HCT116 (cell line): ENCODE measurements at regions not wholly inside any gene's neighbourhood (a gene's known extent, or its start where the extent isn't known, plus 50 kb on each side); places are given as distances from the start of the nearest gene placed in this dataset.

Experiments used
- ATAC-seq: fragments of 200-7000 bp; cut with Tn5 transposase; 2 replicates; pipeline ENCODE4 v1.9.1; 2020; ENCODE audit warnings: mild to moderate bottlenecking, moderate library complexity
- BruUV-seq: library from RNA; stranded (reverse); fragments of 400-500 nt; replicated peaks from 2 replicates; lab custom pipeline; 2021; lab: Mats Ljungman, UMichigan
- CTCF ChIA-PET: fragments of 300-600 bp; sonication (Branson Sonifier 250); formaldehyde crosslinking; loops from one replicate; lab custom pipeline; 2021; ENCODE audit warnings: antibody characterized with exemption; lab: Charles Lee
- POLR2A ChIA-PET: fragments of 300-600, 350-600 bp; sonication (Branson Sonifier 250); formaldehyde crosslinking; loops from one replicate; lab custom pipeline; 2021; ENCODE audit warnings: antibody characterized with exemption; lab: Charles Lee
- RAD21 ChIA-PET, 2 experiments: fragments of 300-600 bp; sonication (Branson Sonifier 250); formaldehyde crosslinking; loops; one replicate each; lab custom pipeline; 2023; ENCODE audit warnings: low total read pairs in 2 of 2; ENCODE audit not compliant: uncharacterized antibody in 2 of 2, unreplicated experiment in 2 of 2, low non-redundant PET in 1 of 2; lab: Charles Lee
- DNase-seq: peaks from one replicate; pipeline ENCODE4 v3.0.0-alpha.2; 2010; ENCODE audit warnings: low read depth, low spot score
- H2AFZ ChIP-seq: fragments of 200-600 bp; shearing (Covaris generic), sonication (generic); 2 replicates; pipeline ENCODE4 v1.6.1; 2017; ENCODE audit warnings: low read depth, mixed run types, mixed read lengths, antibody characterized with exemption, low read length; ENCODE audit not compliant: poor library complexity, severe bottlenecking
- H3K27ac ChIP-seq: 2 replicates; pipeline ENCODE4 v1.5.1; 2012; ENCODE audit warnings: low read depth, low read length
- H3K27me3 ChIP-seq: fragments of 200-600 bp; sonication (generic); 2 replicates; pipeline ENCODE4 v1.6.1; 2016; ENCODE audit warnings: mixed run types, low read length, mixed read lengths; ENCODE audit not compliant: insufficient read depth
- H3K36me3 ChIP-seq, 2 experiments: fragments of 200-500 bp in 1 of 2; fragments of 200-600 bp in 1 of 2; sonication (Bioruptor generic) in 1 of 2; sonication (generic) in 1 of 2; 2 replicates each; pipeline versions ENCODE4 v1.5.1 to v1.6.1; 2014 to 2016; ENCODE audit warnings: low read length in 2 of 2, inconsistent platforms in 1 of 2, mixed read lengths in 1 of 2, mixed run types in 1 of 2; ENCODE audit not compliant: insufficient read depth in 2 of 2, control insufficient read depth in 1 of 2
- H3K4me1 ChIP-seq, 2 experiments: fragments of 200-600 bp in 1 of 2; sonication (generic) in 1 of 2; 2 replicates each; pipeline versions ENCODE4 v1.5.1 to v1.6.1; 2012 to 2017; ENCODE audit warnings: low read length in 2 of 2, inconsistent platforms in 1 of 2, mild to moderate bottlenecking in 1 of 2, mixed read lengths in 1 of 2, mixed run types in 1 of 2, moderate library complexity in 1 of 2; ENCODE audit not compliant: insufficient read depth in 2 of 2, control insufficient read depth in 1 of 2
- H3K4me2 ChIP-seq: fragments of 200-600 bp; sonication (generic); 2 replicates; pipeline ENCODE4 v1.6.1; 2017; ENCODE audit warnings: mixed run types, low read length, mixed read lengths
- H3K4me3 ChIP-seq, 2 experiments: fragments of 200-600 bp in 1 of 2; sonication (generic) in 1 of 2; replicated peaks in 1 of 2; 2 replicates each; pipeline ENCODE4 v1.5.1; 2011 to 2016; ENCODE audit warnings: low read length in 2 of 2, control low read depth in 1 of 2, low read depth in 1 of 2, mild to moderate bottlenecking in 1 of 2, mixed read lengths in 1 of 2, mixed run types in 1 of 2
- H3K79me2 ChIP-seq: fragments of 200-600 bp; sonication (generic); 2 replicates; pipeline ENCODE4 v1.6.1; 2017; ENCODE audit warnings: mild to moderate bottlenecking, mixed run types, low read length, moderate library complexity, mixed read lengths; ENCODE audit not compliant: insufficient read depth
- H3K9ac ChIP-seq: fragments of 200-600 bp; sonication (generic); 2 replicates; pipeline ENCODE4 v1.6.1; 2016; ENCODE audit warnings: low read length, mixed read lengths
- H3K9me2 ChIP-seq: fragments of 200-600 bp; sonication (generic), shearing (Covaris generic); 2 replicates; pipeline ENCODE4 v1.6.1; 2017; ENCODE audit warnings: mixed run types, mild to moderate bottlenecking, moderate library complexity; ENCODE audit not compliant: insufficient read depth
- H3K9me3 ChIP-seq, 2 experiments: fragments of 200-500 bp in 1 of 2; fragments of 200-600 bp in 1 of 2; sonication (Bioruptor generic) in 1 of 2; sonication (generic) in 1 of 2; 2 replicates each; pipeline ENCODE4 v1.6.1; 2014 to 2017; ENCODE audit warnings: low read length in 2 of 2, mixed read lengths in 2 of 2, inconsistent platforms in 1 of 2, low read depth in 1 of 2, mild to moderate bottlenecking in 1 of 2, mixed run types in 1 of 2, moderate library complexity in 1 of 2; ENCODE audit not compliant: control insufficient read depth in 1 of 2, insufficient read depth in 1 of 2
- H4K20me1 ChIP-seq: fragments of 200-600 bp; sonication (generic), shearing (Covaris generic); 2 replicates; pipeline ENCODE4 v1.6.1; 2017; ENCODE audit warnings: mixed run types, mild to moderate bottlenecking, moderate library complexity; ENCODE audit not compliant: insufficient read depth
- CBX3 ChIP-seq: IDR thresholded peaks from 2 replicates; pipeline ENCODE4 v1.6.1; 2012; ENCODE audit warnings: low read depth
- EZH2 ChIP-seq: fragments of 200-600 bp; sonication (generic); IDR thresholded peaks from 2 replicates; pipeline ENCODE4 v1.6.1; 2017; ENCODE audit warnings: antibody characterized with exemption, mixed run types
- EZH2phosphoT487 ChIP-seq: fragments of 200-600 bp; IDR thresholded peaks from 2 replicates; pipeline ENCODE4 v1.6.1; 2018; ENCODE audit warnings: antibody characterized with exemption, borderline replicate concordance
- POLR2AphosphoS5 ChIP-seq: IDR thresholded peaks from 2 replicates; pipeline ENCODE4 v1.6.1; 2011; ENCODE audit warnings: mild to moderate bottlenecking, low read depth, low read length, moderate library complexity
- RAD21 ChIP-seq: IDR thresholded peaks from 2 replicates; pipeline ENCODE4 v1.6.1; 2012; ENCODE audit warnings: low read depth, mild to moderate bottlenecking
- YY1 ChIP-seq: IDR thresholded peaks from 2 replicates; pipeline ENCODE4 v1.6.1; 2011; ENCODE audit warnings: low read length, low read depth, moderate library complexity, mild to moderate bottlenecking; ENCODE audit not compliant: insufficient replicate concordance; ENCODE audit errors: extremely low read depth
- ZBTB33 ChIP-seq: IDR thresholded peaks from 2 replicates; pipeline ENCODE4 v1.6.1; 2011; ENCODE audit warnings: mild to moderate bottlenecking, low read length, moderate library complexity; ENCODE audit not compliant: insufficient replicate concordance; ENCODE audit errors: extremely low read depth
- ZFX ChIP-seq: fragments of 450-650 bp; IDR thresholded peaks from 2 replicates; pipeline ENCODE4 v1.6.1; 2017
- ZNF274 ChIP-seq: fragments of 200-500 bp; sonication (Bioruptor generic); IDR thresholded peaks from 2 replicates; pipeline ENCODE4 v1.6.1; 2014; ENCODE audit warnings: mild to moderate bottlenecking, low read depth, low read length, inconsistent platforms
- intact Hi-C: fragments of 100-400 bp; cut with micrococcal nuclease; formaldehyde crosslinking; loops from 2 replicates; pipeline ENCODE4 v1.10.0; 2022
- TF ChIP-seq, protein P1 (sequence below): IDR thresholded peaks from 2 replicates; pipeline ENCODE4 v1.6.1; 2012
- TF ChIP-seq, protein P2 (sequence below), 3 experiments: fragments of 200-600 bp in 1 of 3; sonication (generic) in 1 of 3; IDR thresholded peaks in 2 of 3; conservative IDR thresholded peaks in 1 of 3; 2 replicates each; pipeline ENCODE4 v1.5.1; 2012 to 2017; ENCODE audit warnings: low read depth in 2 of 3, low read length in 2 of 3, antibody characterized with exemption in 1 of 3, borderline replicate concordance in 1 of 3, control low read depth in 1 of 3, mild to moderate bottlenecking in 1 of 3, mixed read lengths in 1 of 3, mixed run types in 1 of 3, moderate library complexity in 1 of 3; ENCODE audit not compliant: insufficient read depth in 1 of 3
- TF ChIP-seq, protein P3 (sequence below): IDR thresholded peaks from 2 replicates; pipeline ENCODE4 v1.6.1; 2012; ENCODE audit warnings: low read depth

DNA sequence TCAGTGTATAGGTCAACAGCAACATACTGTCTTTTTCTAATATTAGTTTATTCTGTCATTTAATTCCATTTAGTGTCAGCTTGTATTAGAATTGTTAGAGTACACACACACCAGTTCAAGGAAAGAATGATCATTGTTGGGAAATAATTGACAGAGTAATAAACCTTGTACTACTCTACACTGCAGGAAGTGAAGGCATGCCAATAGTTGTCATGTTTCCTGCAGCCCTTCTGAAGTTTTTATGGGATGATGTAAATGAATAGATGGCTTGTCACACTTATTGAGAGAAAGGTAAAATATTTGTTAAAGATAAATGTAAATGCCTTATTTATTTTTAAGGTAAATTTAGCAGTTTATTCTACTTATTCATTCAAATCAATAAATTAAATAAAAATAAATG is 306.9 kb upstream of the KLHL1 start:
- Histone ChIP-seq H3K4me3 (no peak overlapping the region), H3K9ac (no peak overlapping the region), H2AFZ (no peak overlapping the region), H3K27me3 (no peaks in the 10 kb centered on the region), H3K9me2 (no peaks in the 10 kb centered on the region), H3K27ac (no peak overlapping the region), H3K4me1 (no peaks in the 10 kb centered on the region), H3K36me3 (no peaks in the 10 kb centered on the region), H3K4me2 (no peak overlapping the region), H4K20me1 (no peaks in the 10 kb centered on the region), H3K9me3 (no peaks in the 10 kb centered on the region), H3K79me2 (no peaks in the 10 kb centered on the region)
- ChIA-PET POLR2A (interaction anchor here (0.7 kb wide), 1 partner anchor 209 kb away, joined by 3 read pairs; no protein-coding TSS in a partner anchor), CTCF (no interaction called here), RAD21 (no interaction called here)
- no peak for ATAC-seq
- BruUV-seq: no TSS peak
- DNase-seq: no peak
- no peak for TF ChIP-seq ZBTB33
- TF ChIP-seq, protein P1, sequence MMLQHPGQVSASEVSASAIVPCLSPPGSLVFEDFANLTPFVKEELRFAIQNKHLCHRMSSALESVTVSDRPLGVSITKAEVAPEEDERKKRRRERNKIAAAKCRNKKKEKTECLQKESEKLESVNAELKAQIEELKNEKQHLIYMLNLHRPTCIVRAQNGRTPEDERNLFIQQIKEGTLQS: no peak
- no peak for TF ChIP-seq EZH2
- TF ChIP-seq POLR2AphosphoS5: no peak
- TF ChIP-seq YY1: no peak
- TF ChIP-seq, protein P2, sequence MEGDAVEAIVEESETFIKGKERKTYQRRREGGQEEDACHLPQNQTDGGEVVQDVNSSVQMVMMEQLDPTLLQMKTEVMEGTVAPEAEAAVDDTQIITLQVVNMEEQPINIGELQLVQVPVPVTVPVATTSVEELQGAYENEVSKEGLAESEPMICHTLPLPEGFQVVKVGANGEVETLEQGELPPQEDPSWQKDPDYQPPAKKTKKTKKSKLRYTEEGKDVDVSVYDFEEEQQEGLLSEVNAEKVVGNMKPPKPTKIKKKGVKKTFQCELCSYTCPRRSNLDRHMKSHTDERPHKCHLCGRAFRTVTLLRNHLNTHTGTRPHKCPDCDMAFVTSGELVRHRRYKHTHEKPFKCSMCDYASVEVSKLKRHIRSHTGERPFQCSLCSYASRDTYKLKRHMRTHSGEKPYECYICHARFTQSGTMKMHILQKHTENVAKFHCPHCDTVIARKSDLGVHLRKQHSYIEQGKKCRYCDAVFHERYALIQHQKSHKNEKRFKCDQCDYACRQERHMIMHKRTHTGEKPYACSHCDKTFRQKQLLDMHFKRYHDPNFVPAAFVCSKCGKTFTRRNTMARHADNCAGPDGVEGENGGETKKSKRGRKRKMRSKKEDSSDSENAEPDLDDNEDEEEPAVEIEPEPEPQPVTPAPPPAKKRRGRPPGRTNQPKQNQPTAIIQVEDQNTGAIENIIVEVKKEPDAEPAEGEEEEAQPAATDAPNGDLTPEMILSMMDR (IDR thresholded peaks at IDR 0.05 in 2 of 3, conservative IDR thresholded peaks at IDR 0.05 in 1 of 3; ENCODE audit: borderline replicate concordance in 1 of 3, insufficient read depth in 1 of 3, low read depth in 2 of 3, low read length in 2 of 3): no peak
- no peak for TF ChIP-seq RAD21
- no peak for TF ChIP-seq EZH2phosphoT487
- TF ChIP-seq ZNF274: no peak
- no peak for TF ChIP-seq ZFX
- TF ChIP-seq, protein P3, sequence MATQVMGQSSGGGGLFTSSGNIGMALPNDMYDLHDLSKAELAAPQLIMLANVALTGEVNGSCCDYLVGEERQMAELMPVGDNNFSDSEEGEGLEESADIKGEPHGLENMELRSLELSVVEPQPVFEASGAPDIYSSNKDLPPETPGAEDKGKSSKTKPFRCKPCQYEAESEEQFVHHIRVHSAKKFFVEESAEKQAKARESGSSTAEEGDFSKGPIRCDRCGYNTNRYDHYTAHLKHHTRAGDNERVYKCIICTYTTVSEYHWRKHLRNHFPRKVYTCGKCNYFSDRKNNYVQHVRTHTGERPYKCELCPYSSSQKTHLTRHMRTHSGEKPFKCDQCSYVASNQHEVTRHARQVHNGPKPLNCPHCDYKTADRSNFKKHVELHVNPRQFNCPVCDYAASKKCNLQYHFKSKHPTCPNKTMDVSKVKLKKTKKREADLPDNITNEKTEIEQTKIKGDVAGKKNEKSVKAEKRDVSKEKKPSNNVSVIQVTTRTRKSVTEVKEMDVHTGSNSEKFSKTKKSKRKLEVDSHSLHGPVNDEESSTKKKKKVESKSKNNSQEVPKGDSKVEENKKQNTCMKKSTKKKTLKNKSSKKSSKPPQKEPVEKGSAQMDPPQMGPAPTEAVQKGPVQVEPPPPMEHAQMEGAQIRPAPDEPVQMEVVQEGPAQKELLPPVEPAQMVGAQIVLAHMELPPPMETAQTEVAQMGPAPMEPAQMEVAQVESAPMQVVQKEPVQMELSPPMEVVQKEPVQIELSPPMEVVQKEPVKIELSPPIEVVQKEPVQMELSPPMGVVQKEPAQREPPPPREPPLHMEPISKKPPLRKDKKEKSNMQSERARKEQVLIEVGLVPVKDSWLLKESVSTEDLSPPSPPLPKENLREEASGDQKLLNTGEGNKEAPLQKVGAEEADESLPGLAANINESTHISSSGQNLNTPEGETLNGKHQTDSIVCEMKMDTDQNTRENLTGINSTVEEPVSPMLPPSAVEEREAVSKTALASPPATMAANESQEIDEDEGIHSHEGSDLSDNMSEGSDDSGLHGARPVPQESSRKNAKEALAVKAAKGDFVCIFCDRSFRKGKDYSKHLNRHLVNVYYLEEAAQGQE: no peak
- no peak for TF ChIP-seq CBX3
- intact Hi-C loops: no loop called here
